Activated gamma-delta T cell (primary cell): ENCODE measurements at regions not wholly inside any gene's neighbourhood (a gene's known extent, or its start where the extent isn't known, plus 50 kb on each side); places are given as distances from the start of the nearest gene placed in this dataset.
"Not testable (repeated sequence)": the region's sequence is repeated elsewhere in the genome, so short reads cannot be mapped to it uniquely, and the experiment has no call there.

Source experiments
- DNase-seq: peaks from one replicate; lab custom pipeline; 2025; lab: John Stamatoyannopoulos, UW

- DNase-seq: no peak
Measured at GRCh38 chr13:76620036-76620435, 266.2 kb downstream of the KCTD12 start.

GRCh38 chr13:76619631-76620030 is 266.6 kb downstream of the KCTD12 start:
- no peak for DNase-seq

GRCh38 chr13:76610819-76611415 is 275.3 kb downstream of the KCTD12 start:
- DNase-seq: no peak

- no peak for DNase-seq
Measured at GRCh38 chr13:76609643-76610042, 276.6 kb downstream of the KCTD12 start.

- DNase-seq: no peak
Measured at GRCh38 chr13:76607866-76608265, 278.3 kb downstream of the KCTD12 start.

- no peak for DNase-seq
Measured at GRCh38 chr13:76600081-76600480, 286.1 kb downstream of the KCTD12 start.

- no peak for DNase-seq
Measured at GRCh38 chr13:76597868-76598267, 288.3 kb downstream of the KCTD12 start.

GRCh38 chr13:76596216-76596615 is 290.0 kb downstream of the KCTD12 start:
- DNase-seq: no peak

GRCh38 chr13:76594435-76594834 is 291.8 kb downstream of the KCTD12 start:
- no peak for DNase-seq

GRCh38 chr13:76586842-76587241 is 299.4 kb downstream of the KCTD12 start:
- DNase-seq: no peak

GRCh38 chr13:76579701-76580100 is 306.5 kb downstream of the KCTD12 start:
- no peak for DNase-seq

- not testable (repeated sequence) for DNase-seq
Measured at GRCh38 chr13:76575634-76576033, 310.6 kb downstream of the KCTD12 start.

- no peak for DNase-seq
Measured at GRCh38 chr13:76570510-76570971, 315.7 kb downstream of the KCTD12 start.

GRCh38 chr13:76556627-76557026 is 329.6 kb downstream of the KCTD12 start:
- DNase-seq: no peak

- DNase-seq: no peak
Measured at GRCh38 chr13:76552807-76553206, 333.4 kb downstream of the KCTD12 start.

- DNase-seq: no peak
Measured at GRCh38 chr13:76552041-76552772, 334.0 kb downstream of the KCTD12 start.

- DNase-seq: no peak
Measured at GRCh38 chr13:76542176-76542575, 344.0 kb downstream of the KCTD12 start.

GRCh38 chr13:76538004-76538403 is 348.2 kb downstream of the KCTD12 start:
- no peak for DNase-seq

- no peak for DNase-seq
Measured at GRCh38 chr13:76533251-76533650, 353.0 kb downstream of the KCTD12 start.

GRCh38 chr13:76527041-76527440 is 359.2 kb downstream of the KCTD12 start:
- no peak for DNase-seq

GRCh38 chr13:76523740-76524340 is 362.4 kb downstream of the KCTD12 start:
- DNase-seq: no peak

GRCh38 chr13:76522083-76522755 is 364.0 kb downstream of the KCTD12 start:
- DNase-seq: no peak

- DNase-seq: no peak
Measured at GRCh38 chr13:76519685-76520084, 366.5 kb downstream of the KCTD12 start.
